Hepatocyte (in vitro differentiated cells): ENCODE measurements at regions not wholly inside any gene's neighbourhood (a gene's known extent, or its start where the extent isn't known, plus 50 kb on each side); places are given as distances from the start of the nearest gene placed in this dataset.

Source experiments
- EZH2 ChIP-seq: fragments of 200-600 bp; sonication (generic); IDR thresholded peaks from 2 replicates; pipeline ENCODE4 v1.6.1; 2016; ENCODE audit warnings: antibody characterized with exemption, mild to moderate bottlenecking, borderline replicate concordance
- TF ChIP-seq, protein P1 (sequence below): fragments of 200-600 bp; sonication (generic); IDR thresholded peaks from 2 replicates; pipeline ENCODE4 v1.5.1; 2016; ENCODE audit warnings: antibody characterized with exemption, mild to moderate bottlenecking; ENCODE audit not compliant: poor library complexity

GRCh38 chr4:149291463-149291862, 524.2 kb downstream of the IQCM start:
- no peak for TF ChIP-seq EZH2
- TF ChIP-seq, protein P1, sequence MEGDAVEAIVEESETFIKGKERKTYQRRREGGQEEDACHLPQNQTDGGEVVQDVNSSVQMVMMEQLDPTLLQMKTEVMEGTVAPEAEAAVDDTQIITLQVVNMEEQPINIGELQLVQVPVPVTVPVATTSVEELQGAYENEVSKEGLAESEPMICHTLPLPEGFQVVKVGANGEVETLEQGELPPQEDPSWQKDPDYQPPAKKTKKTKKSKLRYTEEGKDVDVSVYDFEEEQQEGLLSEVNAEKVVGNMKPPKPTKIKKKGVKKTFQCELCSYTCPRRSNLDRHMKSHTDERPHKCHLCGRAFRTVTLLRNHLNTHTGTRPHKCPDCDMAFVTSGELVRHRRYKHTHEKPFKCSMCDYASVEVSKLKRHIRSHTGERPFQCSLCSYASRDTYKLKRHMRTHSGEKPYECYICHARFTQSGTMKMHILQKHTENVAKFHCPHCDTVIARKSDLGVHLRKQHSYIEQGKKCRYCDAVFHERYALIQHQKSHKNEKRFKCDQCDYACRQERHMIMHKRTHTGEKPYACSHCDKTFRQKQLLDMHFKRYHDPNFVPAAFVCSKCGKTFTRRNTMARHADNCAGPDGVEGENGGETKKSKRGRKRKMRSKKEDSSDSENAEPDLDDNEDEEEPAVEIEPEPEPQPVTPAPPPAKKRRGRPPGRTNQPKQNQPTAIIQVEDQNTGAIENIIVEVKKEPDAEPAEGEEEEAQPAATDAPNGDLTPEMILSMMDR = no peak
